Tibial nerve (tissue), 4 donors: ENCODE measurements at regions not wholly inside any gene's neighbourhood (a gene's known extent, or its start where the extent isn't known, plus 50 kb on each side); places are given as distances from the start of the nearest gene placed in this dataset.

ENCODE experiments used
- DNase-seq, 2 donors: peaks; one replicate each; pipeline ENCODE4 v3.0.0-alpha.2; 2019; ENCODE audit warnings: low spot score in 2 of 2
- H3K27ac ChIP-seq, 4 donors: fragments of 200-600 bp; sonication (generic) in 3 of 4; one replicate each; pipeline ENCODE4 v1.5.1; 2017 to 2019; ENCODE audit warnings: mild to moderate bottlenecking in 1 of 4
- H3K27me3 ChIP-seq, 2 donors: fragments of 200-600 bp; sonication (generic) in 1 of 2; one replicate each; pipeline versions ENCODE4 v1.5.1 to v1.6.0; 2017 to 2019
- H3K36me3 ChIP-seq, 3 donors: fragments of 200-600 bp; sonication (generic); one replicate each; pipeline ENCODE4 v1.5.1; 2018 to 2019
- H3K4me1 ChIP-seq, 4 donors: fragments of 200-600 bp; sonication (generic) in 3 of 4; one replicate each; pipeline ENCODE4 v1.5.1; 2017 to 2019
- H3K4me3 ChIP-seq, 4 donors: fragments of 200-600 bp; sonication (generic) in 3 of 4; one replicate each; pipeline ENCODE4 v1.5.1; 2017 to 2019; ENCODE audit warnings: mild to moderate bottlenecking in 1 of 4, moderate library complexity in 1 of 4
- H3K9me3 ChIP-seq, 4 donors: fragments of 200-600 bp; sonication (generic) in 3 of 4; one replicate each; pipeline ENCODE4 v1.5.1; 2017 to 2019
- EP300 ChIP-seq, 2 donors: sonication (generic); formaldehyde crosslinking; IDR thresholded peaks; one replicate each; pipeline ENCODE4 v1.6.1; 2017; ENCODE audit warnings: antibody characterized with exemption in 2 of 2, mild to moderate bottlenecking in 1 of 2
- POLR2A ChIP-seq, 2 donors: fragments of 450-650 bp; IDR thresholded peaks; one replicate each; pipeline ENCODE4 v1.6.1; 2017; ENCODE audit warnings: antibody characterized with exemption in 2 of 2, mild to moderate bottlenecking in 2 of 2, moderate library complexity in 2 of 2
- WGBS, 2 donors: methylation state at CpG; one replicate each; pipeline ENCODE4 v1.1.5; 2018; 5-methylcytosine and 5-hydroxymethylcytosine counted together
- TF ChIP-seq, protein P1 (sequence below), 5 experiments: fragments of 200-600 bp in 3 of 5; fragments of 450-650 bp in 2 of 5; sonication (generic) in 3 of 5; IDR thresholded peaks; one replicate each; pipeline ENCODE4 v1.5.1; 2016 to 2019; ENCODE audit warnings: antibody characterized with exemption in 5 of 5, mild to moderate bottlenecking in 3 of 5, moderate library complexity in 2 of 5

DNA sequence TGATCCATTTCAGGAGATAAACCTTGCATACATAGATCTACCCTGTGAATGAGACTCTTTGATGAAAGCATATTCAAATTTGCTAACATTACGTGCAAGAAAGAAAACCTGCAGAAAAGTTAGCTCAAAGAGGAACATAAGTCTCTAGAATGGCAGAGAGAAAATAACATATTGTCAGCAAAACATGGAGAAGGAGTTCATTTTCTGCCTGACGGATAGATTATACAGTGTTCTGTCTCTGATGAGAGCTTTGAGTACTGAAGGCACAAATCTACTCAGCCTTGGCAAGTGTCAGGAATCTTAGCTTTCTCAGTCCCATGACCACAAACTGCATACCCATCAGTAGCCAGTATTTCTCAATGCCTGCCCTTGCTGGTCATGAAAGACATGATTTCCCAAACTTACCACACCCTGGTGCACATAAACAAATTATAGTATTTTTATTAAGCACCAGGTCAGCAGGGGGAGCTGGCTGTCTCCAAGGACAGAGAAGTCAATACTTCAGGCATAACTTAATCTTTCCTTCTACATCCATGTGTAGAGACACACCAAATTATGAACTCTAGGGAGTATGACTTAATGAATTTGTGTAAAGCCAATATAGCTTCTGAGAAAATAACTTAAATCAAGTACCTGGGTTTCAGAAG, 401.2 kb upstream of the SOX11 start:
- Histone ChIP-seq H3K27ac (no peak overlapping the region), H3K4me3 (no peak overlapping the region), H3K27me3 (no peaks in the 10 kb centered on the region), H3K4me1 (no peaks in the 10 kb centered on the region), H3K9me3 (no peaks in the 10 kb centered on the region), H3K36me3 (no peaks in the 10 kb centered on the region)
- WGBS, 2 donors, result 38 to 40% methylated on average over 2 of the region's 2 CpGs
- TF ChIP-seq, protein P1, sequence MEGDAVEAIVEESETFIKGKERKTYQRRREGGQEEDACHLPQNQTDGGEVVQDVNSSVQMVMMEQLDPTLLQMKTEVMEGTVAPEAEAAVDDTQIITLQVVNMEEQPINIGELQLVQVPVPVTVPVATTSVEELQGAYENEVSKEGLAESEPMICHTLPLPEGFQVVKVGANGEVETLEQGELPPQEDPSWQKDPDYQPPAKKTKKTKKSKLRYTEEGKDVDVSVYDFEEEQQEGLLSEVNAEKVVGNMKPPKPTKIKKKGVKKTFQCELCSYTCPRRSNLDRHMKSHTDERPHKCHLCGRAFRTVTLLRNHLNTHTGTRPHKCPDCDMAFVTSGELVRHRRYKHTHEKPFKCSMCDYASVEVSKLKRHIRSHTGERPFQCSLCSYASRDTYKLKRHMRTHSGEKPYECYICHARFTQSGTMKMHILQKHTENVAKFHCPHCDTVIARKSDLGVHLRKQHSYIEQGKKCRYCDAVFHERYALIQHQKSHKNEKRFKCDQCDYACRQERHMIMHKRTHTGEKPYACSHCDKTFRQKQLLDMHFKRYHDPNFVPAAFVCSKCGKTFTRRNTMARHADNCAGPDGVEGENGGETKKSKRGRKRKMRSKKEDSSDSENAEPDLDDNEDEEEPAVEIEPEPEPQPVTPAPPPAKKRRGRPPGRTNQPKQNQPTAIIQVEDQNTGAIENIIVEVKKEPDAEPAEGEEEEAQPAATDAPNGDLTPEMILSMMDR (IDR thresholded peaks at IDR 0.05), result no peak
- TF ChIP-seq EP300 (IDR thresholded peaks at IDR 0.05), result no peak
- TF ChIP-seq POLR2A (IDR thresholded peaks at IDR 0.05), result no peak
- no peak for DNase-seq

DNA sequence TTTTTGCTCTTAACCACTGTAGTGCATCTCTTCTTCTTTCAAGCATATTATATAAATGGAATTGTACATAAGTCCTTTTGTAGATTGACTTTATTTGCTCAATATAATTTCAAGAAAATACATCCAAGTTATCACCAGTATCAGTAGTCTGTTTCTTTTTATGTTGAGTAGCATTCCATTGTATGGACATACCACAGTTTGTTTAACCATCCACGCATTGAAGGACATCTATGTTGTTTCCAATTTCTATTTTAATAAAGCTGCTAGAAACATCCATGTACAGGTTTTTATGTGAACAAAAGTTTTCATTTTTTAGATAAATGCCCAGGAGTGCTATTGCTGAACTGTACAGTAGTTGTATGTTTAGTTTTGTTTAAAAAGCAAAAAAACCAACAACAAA, 387.5 kb upstream of the SOX11 start:
- H3K27ac ChIP-seq, result no peak overlapping the region
- H3K9me3 ChIP-seq, result peaks cover 0 to 4% (median 0%) of the 10 kb centered on the region in 4 donors
- no peaks in the 10 kb centered on the region for H3K36me3 ChIP-seq
- H3K27me3 ChIP-seq, result no peaks in the 10 kb centered on the region
- 98 to 100% methylated on average over 1 of the region's 1 CpG for WGBS, 2 donors
- no peaks in the 10 kb centered on the region for H3K4me1 ChIP-seq
- no peak for TF ChIP-seq POLR2A (IDR thresholded peaks at IDR 0.05)
- TF ChIP-seq EP300 (IDR thresholded peaks at IDR 0.05), result no peak
- TF ChIP-seq, protein P1 (IDR thresholded peaks at IDR 0.05), result no peak
- H3K4me3 ChIP-seq, result no peak overlapping the region
- no peak for DNase-seq

DNA sequence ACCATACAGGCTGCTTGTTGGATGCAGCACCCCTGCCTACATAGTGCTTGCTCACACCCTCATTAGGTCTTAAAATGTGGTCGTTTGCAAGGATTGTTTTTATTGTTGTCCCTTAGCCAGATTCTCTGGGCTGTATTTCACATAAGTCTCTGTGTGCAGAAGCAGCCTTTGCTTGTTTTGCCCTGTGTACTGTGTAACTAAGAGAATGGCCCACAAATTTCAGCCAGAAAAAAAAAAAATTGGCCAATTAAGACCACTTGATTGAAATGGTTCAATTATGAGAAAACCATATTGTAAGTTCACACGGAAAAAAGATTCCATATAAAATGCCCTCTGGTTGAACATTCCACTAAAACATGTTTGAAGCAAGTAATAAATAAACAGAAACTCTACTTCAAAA, 377.1 kb upstream of the SOX11 start:
- Histone ChIP-seq H3K4me3 (no peak overlapping the region), H3K27me3 (no peaks in the 10 kb centered on the region), H3K9me3 (no peaks in the 10 kb centered on the region), H3K36me3 (no peaks in the 10 kb centered on the region), H3K4me1 (no peaks in the 10 kb centered on the region), H3K27ac (no peak overlapping the region)
- DNase-seq, result no peak
- TF ChIP-seq, protein P1 (IDR thresholded peaks at IDR 0.05), result no peak
- no peak for TF ChIP-seq POLR2A (IDR thresholded peaks at IDR 0.05)
- WGBS, 2 donors, result 26 to 29% methylated on average over 2 of the region's 2 CpGs

DNA sequence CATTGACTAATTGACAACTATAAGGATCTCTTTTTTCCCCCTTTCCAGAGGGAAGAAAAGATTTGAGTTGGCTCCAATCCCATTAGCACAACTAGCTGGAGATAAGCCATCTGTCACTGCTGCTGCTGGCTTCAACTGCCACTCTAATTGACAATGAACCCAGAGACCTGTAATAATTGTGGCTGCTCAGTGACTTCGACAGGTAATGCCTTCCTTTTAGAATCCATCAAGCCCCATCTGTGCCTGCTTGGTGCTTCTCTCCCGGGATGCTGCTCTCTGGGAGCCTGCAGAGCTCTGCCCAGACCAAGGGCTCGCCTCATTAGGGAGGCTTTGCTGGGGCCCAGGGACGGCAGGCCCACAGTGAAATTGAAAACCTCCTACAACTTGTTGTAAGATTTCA, 376.7 kb upstream of the SOX11 start:
- Histone ChIP-seq H3K4me3 (no peak overlapping the region), H3K27me3 (no peaks in the 10 kb centered on the region), H3K4me1 (no peaks in the 10 kb centered on the region), H3K36me3 (no peaks in the 10 kb centered on the region), H3K27ac (no peak overlapping the region), H3K9me3 (no peaks in the 10 kb centered on the region)
- DNase-seq, result no peak
- WGBS, 2 donors, result 80 to 82% methylated on average over 4 of the region's 4 CpGs
- TF ChIP-seq, protein P1 (IDR thresholded peaks at IDR 0.05), result no peak
- no peak for TF ChIP-seq EP300 (IDR thresholded peaks at IDR 0.05)

DNA sequence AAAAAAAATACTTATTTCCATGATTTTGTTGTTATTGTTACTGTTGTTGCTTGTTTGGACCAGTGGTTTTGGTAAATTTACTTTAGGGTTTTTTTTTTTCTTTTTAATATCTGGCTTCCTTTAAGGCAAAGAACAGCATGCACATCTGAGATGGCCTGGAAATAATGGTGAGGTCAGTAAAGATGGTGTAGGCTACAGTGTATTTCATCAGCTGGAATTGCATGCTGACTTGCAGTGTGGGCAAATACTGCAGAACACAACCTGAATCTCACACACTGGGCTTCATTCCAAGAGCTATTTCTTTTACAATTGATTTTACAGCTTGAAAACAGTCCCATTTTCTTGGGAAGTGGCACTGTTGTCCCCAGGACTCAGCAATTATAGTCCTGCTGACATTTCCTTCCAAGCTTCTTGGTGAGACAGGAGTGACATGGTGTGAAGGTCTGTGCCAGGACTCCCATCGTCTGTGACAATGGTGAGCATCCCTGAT, 376.1 kb upstream of the SOX11 start:
- no peak for DNase-seq
- WGBS, 2 donors, result 88 to 92% methylated on average over 1 of the region's 1 CpG
- Histone ChIP-seq H3K36me3 (no peaks in the 10 kb centered on the region), H3K4me3 (no peak overlapping the region), H3K27me3 (no peaks in the 10 kb centered on the region), H3K27ac (no peak overlapping the region), H3K9me3 (no peaks in the 10 kb centered on the region), H3K4me1 (no peaks in the 10 kb centered on the region)
- TF ChIP-seq EP300 (IDR thresholded peaks at IDR 0.05) (no peak), POLR2A (IDR thresholded peaks at IDR 0.05) (no peak)
- TF ChIP-seq, protein P1 (IDR thresholded peaks at IDR 0.05), result no peak
